H9 (cell line): ENCODE measurements at regions not wholly inside any gene's neighbourhood (a gene's known extent, or its start where the extent isn't known, plus 50 kb on each side); places are given as distances from the start of the nearest gene placed in this dataset.

Experiments used
- DNase-seq: peaks from one replicate; pipeline ENCODE4 v3.0.0-alpha.2; 2017
- H2AFZ ChIP-seq: one replicate; pipeline ENCODE4 v1.6.1; 2013; ENCODE audit warnings: mild to moderate bottlenecking, low read length, control low read depth, moderate library complexity
- H2AK5ac ChIP-seq: 2 replicates; pipeline ENCODE4 v1.6.1; 2013; ENCODE audit warnings: low read length, control low read depth, mixed read lengths; ENCODE audit not compliant: insufficient read length
- H2BK120ac ChIP-seq: one replicate; pipeline ENCODE4 v1.6.1; 2013; ENCODE audit warnings: low read depth, mild to moderate bottlenecking, low read length, control low read depth, inconsistent platforms; ENCODE audit not compliant: poor library complexity, severe bottlenecking
- H2BK12ac ChIP-seq: 2 replicates; pipeline ENCODE4 v1.6.1; 2013; ENCODE audit warnings: low read length, control low read depth, mixed read lengths, low read depth; ENCODE audit not compliant: insufficient read length
- H2BK15ac ChIP-seq: 2 replicates; pipeline ENCODE4 v1.6.1; 2013; ENCODE audit warnings: low read depth, low read length, control low read depth
- H2BK20ac ChIP-seq: one replicate; pipeline ENCODE4 v1.6.1; 2013; ENCODE audit warnings: low read depth, mild to moderate bottlenecking, low read length, control low read depth, inconsistent platforms; ENCODE audit not compliant: poor library complexity, severe bottlenecking
- H2BK5ac ChIP-seq: 2 replicates; pipeline ENCODE4 v1.6.1; 2013; ENCODE audit warnings: low read length, control low read depth, mixed read lengths; ENCODE audit not compliant: insufficient read length
- H3K14ac ChIP-seq: 2 replicates; pipeline ENCODE4 v1.6.1; 2013; ENCODE audit warnings: low read length, control low read depth; ENCODE audit not compliant: insufficient read depth
- H3K18ac ChIP-seq: 2 replicates; pipeline ENCODE4 v1.6.1; 2013; ENCODE audit warnings: low read depth, mild to moderate bottlenecking, mixed read lengths, low read length, control low read depth; ENCODE audit not compliant: insufficient read length
- H3K23ac ChIP-seq: 2 replicates; pipeline ENCODE4 v1.6.1; 2013; ENCODE audit warnings: low read length, control low read depth, mixed read lengths, low read depth; ENCODE audit not compliant: insufficient read length
- H3K23me2 ChIP-seq: 2 replicates; pipeline ENCODE4 v1.6.1; 2013; ENCODE audit warnings: low read depth, mild to moderate bottlenecking, mixed read lengths, low read length, control low read depth; ENCODE audit not compliant: insufficient read length, poor library complexity, severe bottlenecking
- H3K27ac ChIP-seq: 2 replicates; pipeline ENCODE4 v1.5.1; 2013; ENCODE audit warnings: low read length, control low read depth, mixed read lengths, low read depth; ENCODE audit not compliant: insufficient read length
- H3K27me3 ChIP-seq: 2 replicates; pipeline ENCODE4 v1.6.1; 2013; ENCODE audit warnings: low read length, control low read depth, inconsistent platforms; ENCODE audit not compliant: insufficient read depth
- H3K4ac ChIP-seq: 2 replicates; pipeline ENCODE4 v1.6.1; 2013; ENCODE audit warnings: low read depth, mild to moderate bottlenecking, control low read depth, inconsistent platforms, low read length, moderate library complexity
- H3K4me1 ChIP-seq: 2 replicates; pipeline ENCODE4 v1.6.1; 2013; ENCODE audit warnings: low read length, control low read depth, inconsistent platforms; ENCODE audit not compliant: insufficient read depth
- H3K4me2 ChIP-seq: 2 replicates; pipeline ENCODE4 v1.6.1; 2013; ENCODE audit warnings: low read length, control low read depth, mixed read lengths; ENCODE audit not compliant: insufficient read length, insufficient read depth
- H3K56ac ChIP-seq: 2 replicates; pipeline ENCODE4 v1.6.1; 2013; ENCODE audit warnings: low read depth, mild to moderate bottlenecking, mixed read lengths, low read length, control low read depth; ENCODE audit not compliant: insufficient read length
- H3K79me1 ChIP-seq: 2 replicates; pipeline ENCODE4 v1.6.1; 2013; ENCODE audit warnings: low read depth, mild to moderate bottlenecking, moderate library complexity, low read length, control low read depth, inconsistent platforms; ENCODE audit not compliant: insufficient read depth, poor library complexity, severe bottlenecking
- H3K79me2 ChIP-seq: 2 replicates; pipeline ENCODE4 v1.6.1; 2013; ENCODE audit warnings: low read length, control low read depth, inconsistent platforms; ENCODE audit not compliant: insufficient read depth
- H3K9ac ChIP-seq: 2 replicates; pipeline ENCODE4 v1.6.1; 2013; ENCODE audit warnings: low read length, control low read depth, mixed read lengths; ENCODE audit not compliant: insufficient read length; ENCODE audit errors: extremely low read depth
- H3K9me3 ChIP-seq: one replicate; pipeline ENCODE4 v1.6.1; 2013; ENCODE audit warnings: low read depth, low read length, inconsistent platforms; ENCODE audit not compliant: control insufficient read depth
- H3T11ph ChIP-seq: one replicate; pipeline ENCODE4 v1.6.1; 2013; ENCODE audit warnings: mild to moderate bottlenecking, low read length, control low read depth, inconsistent platforms
- H4K20me1 ChIP-seq: one replicate; pipeline ENCODE4 v1.6.1; 2013; ENCODE audit not compliant: control insufficient read depth, insufficient read length, insufficient read depth
- H4K5ac ChIP-seq: 2 replicates; pipeline ENCODE4 v1.6.1; 2013; ENCODE audit warnings: low read depth, mild to moderate bottlenecking, mixed read lengths, low read length, control low read depth; ENCODE audit not compliant: insufficient read length
- H4K8ac ChIP-seq: replicated peaks from 2 replicates; pipeline ENCODE4 v1.6.1; 2013; ENCODE audit warnings: low read length, control low read depth, mixed read lengths, low read depth; ENCODE audit not compliant: insufficient read length
- H4K91ac ChIP-seq: 2 replicates; pipeline ENCODE4 v1.6.1; 2013; ENCODE audit warnings: low read depth, mild to moderate bottlenecking, moderate library complexity, mixed read lengths, low read length, control low read depth; ENCODE audit not compliant: insufficient read length
- H3K27ac Mint-ChIP-seq, 3 experiments: 2 replicates in 2 of 3; 3 replicates in 1 of 3; pipeline ENCODE4 v1.8.0; 2020 to 2021; ENCODE audit warnings: mixed read lengths in 3 of 3, mild to moderate bottlenecking in 1 of 3, moderate library complexity in 1 of 3
- H3K27me3 Mint-ChIP-seq: 2 replicates; pipeline ENCODE4 v1.8.0; 2021; ENCODE audit warnings: low read depth, mild to moderate bottlenecking, moderate library complexity, mixed read lengths
- H3K36me3 Mint-ChIP-seq, 3 experiments: 2 replicates in 2 of 3; 3 replicates in 1 of 3; pipeline ENCODE4 v1.8.0; 2020 to 2021; ENCODE audit warnings: low read depth in 3 of 3, mixed read lengths in 3 of 3; ENCODE audit not compliant: insufficient read depth in 1 of 3
- H3K4me1 Mint-ChIP-seq, 2 experiments: 2 replicates each; pipeline ENCODE4 v1.8.0; 2020; ENCODE audit warnings: mixed read lengths in 2 of 2
- H3K4me3 Mint-ChIP-seq, 2 experiments: 2 replicates in 1 of 2; 3 replicates in 1 of 2; pipeline ENCODE4 v1.8.0; 2020 to 2021; ENCODE audit warnings: mild to moderate bottlenecking in 2 of 2, mixed read lengths in 2 of 2, moderate library complexity in 1 of 2
- H3K9me3 Mint-ChIP-seq, 2 experiments: 2 replicates in 1 of 2; 3 replicates in 1 of 2; pipeline ENCODE4 v1.8.0; 2020; ENCODE audit warnings: mild to moderate bottlenecking in 2 of 2, mixed read lengths in 2 of 2, moderate library complexity in 1 of 2
- WGBS: extraction: QIAGEN DNeasy Blood & Tissue Kit; methylation state at CpG from one replicate; pipeline ENCODE4 v1.1.7; 2013; ENCODE audit warnings: missing lambda C conversion rate, low lambda C conversion rate, mixed read lengths; ENCODE audit not compliant: insufficient read length; ENCODE audit errors: extremely low coverage; 5-methylcytosine and 5-hydroxymethylcytosine counted together
- TF ChIP-seq, protein P1 (sequence below): fragments of 200-600 bp; sonication (generic); conservative IDR thresholded peaks from 3 replicates; pipeline ENCODE4 v1.8.0; 2021; ENCODE audit warnings: antibody characterized with exemption, mild to moderate bottlenecking

- no peak overlapping the region for H4K91ac ChIP-seq
- H3K27ac ChIP-seq = no peak overlapping the region
- no peak overlapping the region for H2AFZ ChIP-seq
- H3K9ac ChIP-seq = no peak overlapping the region
- Mint-ChIP-seq H3K9me3 (no peaks in the 10 kb centered on the region), H3K27ac (no peak overlapping the region), H3K4me3 (no peak overlapping the region), H3K4me1 (peaks cover 0 to 1% of the 10 kb centered on the region in 2 experiments; a peak in 2 of 4 replicates), H3K27me3 (no peaks in the 10 kb centered on the region), H3K36me3 (no peaks in the 10 kb centered on the region)
- no peaks in the 10 kb centered on the region for H3K27me3 ChIP-seq
- H3K4ac ChIP-seq = no peak overlapping the region
- no peaks in the 10 kb centered on the region for H3K23me2 ChIP-seq
- H2AK5ac ChIP-seq = no peak overlapping the region
- no peak overlapping the region for H2BK120ac ChIP-seq
- H4K5ac ChIP-seq = no peak overlapping the region
- no peak overlapping the region for H2BK5ac ChIP-seq
- H3K14ac ChIP-seq = no peak overlapping the region
- no peaks in the 10 kb centered on the region for H3K79me2 ChIP-seq
- no peak overlapping the region for H3K4me2 ChIP-seq
- H3K4me1 ChIP-seq = no peaks in the 10 kb centered on the region
- H4K8ac ChIP-seq = no peak overlapping the region
- DNase-seq = no peak
- no peak overlapping the region for H2BK20ac ChIP-seq
- TF ChIP-seq, protein P1, sequence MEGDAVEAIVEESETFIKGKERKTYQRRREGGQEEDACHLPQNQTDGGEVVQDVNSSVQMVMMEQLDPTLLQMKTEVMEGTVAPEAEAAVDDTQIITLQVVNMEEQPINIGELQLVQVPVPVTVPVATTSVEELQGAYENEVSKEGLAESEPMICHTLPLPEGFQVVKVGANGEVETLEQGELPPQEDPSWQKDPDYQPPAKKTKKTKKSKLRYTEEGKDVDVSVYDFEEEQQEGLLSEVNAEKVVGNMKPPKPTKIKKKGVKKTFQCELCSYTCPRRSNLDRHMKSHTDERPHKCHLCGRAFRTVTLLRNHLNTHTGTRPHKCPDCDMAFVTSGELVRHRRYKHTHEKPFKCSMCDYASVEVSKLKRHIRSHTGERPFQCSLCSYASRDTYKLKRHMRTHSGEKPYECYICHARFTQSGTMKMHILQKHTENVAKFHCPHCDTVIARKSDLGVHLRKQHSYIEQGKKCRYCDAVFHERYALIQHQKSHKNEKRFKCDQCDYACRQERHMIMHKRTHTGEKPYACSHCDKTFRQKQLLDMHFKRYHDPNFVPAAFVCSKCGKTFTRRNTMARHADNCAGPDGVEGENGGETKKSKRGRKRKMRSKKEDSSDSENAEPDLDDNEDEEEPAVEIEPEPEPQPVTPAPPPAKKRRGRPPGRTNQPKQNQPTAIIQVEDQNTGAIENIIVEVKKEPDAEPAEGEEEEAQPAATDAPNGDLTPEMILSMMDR = no peak
- no peak overlapping the region for H3K56ac ChIP-seq
- H2BK15ac ChIP-seq = no peak overlapping the region
- H3K9me3 ChIP-seq = no peaks in the 10 kb centered on the region
- no peak overlapping the region for H2BK12ac ChIP-seq
- no peak overlapping the region for H3T11ph ChIP-seq
- H4K20me1 ChIP-seq = no peaks in the 10 kb centered on the region
- no peak overlapping the region for H3K23ac ChIP-seq
- no peaks in the 10 kb centered on the region for H3K79me1 ChIP-seq
- WGBS = 100% methylated on average over 2 of the region's 4 CpGs
- H3K18ac ChIP-seq = no peak overlapping the region
Measured at GRCh38 chr7:115491744-115492380, 538.7 kb downstream of the TFEC start.
